ENCODE measurements at regions not wholly inside any gene's neighbourhood (a gene's known extent, or its start where the extent isn't known, plus 50 kb on each side); places are given as distances from the start of the nearest gene placed in this dataset.

GRCh38 chr15:67006083-67007065, 59.0 kb upstream of the SMAD3 start:
- no peak for TF ChIP-seq CTCF (IDR thresholded peaks at IDR 0.05; ENCODE audit: low read depth, low read length)
- H3K4me3 ChIP-seq (ENCODE audit: low read depth, low read length): no peak overlapping the region

- TF ChIP-seq CTCF (IDR thresholded peaks at IDR 0.05; ENCODE audit: low read depth, low read length): no peak
- H3K4me3 ChIP-seq (ENCODE audit: low read depth, low read length): no peak overlapping the region
Observed at GRCh38 chr15:67009576-67010569, 55.5 kb upstream of the SMAD3 start.

- no peak for TF ChIP-seq CTCF (IDR thresholded peaks at IDR 0.05; ENCODE audit: low read depth, low read length)
- no peak overlapping the region for H3K4me3 ChIP-seq (ENCODE audit: low read depth, low read length)
Observed at GRCh38 chr15:67010898-67011616, 54.3 kb upstream of the SMAD3 start.

GRCh38 chr15:67011617-67012005, 53.8 kb upstream of the SMAD3 start:
- no peak for TF ChIP-seq CTCF (IDR thresholded peaks at IDR 0.05; ENCODE audit: low read depth, low read length)
- no peak overlapping the region for H3K4me3 ChIP-seq (ENCODE audit: low read depth, low read length)

- H3K4me3 ChIP-seq (ENCODE audit: low read depth, low read length): no peak overlapping the region
- no peak for TF ChIP-seq CTCF (IDR thresholded peaks at IDR 0.05; ENCODE audit: low read depth, low read length)
Observed at GRCh38 chr15:67013696-67014095, 51.7 kb upstream of the SMAD3 start.

Data from WI38 (cell line).